Ishikawa (cell line): ENCODE measurements at regions not wholly inside any gene's neighbourhood (a gene's known extent, or its start where the extent isn't known, plus 50 kb on each side); places are given as distances from the start of the nearest gene placed in this dataset.

Experiments
- CEBPB ChIP-seq: IDR thresholded peaks from 2 replicates; pipeline ENCODE4 v1.6.1; 2012
- CREB1 ChIP-seq: IDR thresholded peaks from 2 replicates; pipeline ENCODE4 v1.6.1; 2012; ENCODE audit warnings: low read depth
- EGR1 ChIP-seq: IDR thresholded peaks from 2 replicates; pipeline ENCODE4 v1.6.1; 2012
- EP300 ChIP-seq: IDR thresholded peaks from 2 replicates; pipeline ENCODE4 v1.6.1; 2012; ENCODE audit warnings: borderline replicate concordance
- FOXM1 ChIP-seq: IDR thresholded peaks from 2 replicates; pipeline ENCODE4 v1.6.1; 2012; ENCODE audit warnings: low read depth, borderline replicate concordance
- MAX ChIP-seq: IDR thresholded peaks from 2 replicates; pipeline ENCODE4 v1.6.1; 2012
- NFIC ChIP-seq: IDR thresholded peaks from 2 replicates; pipeline ENCODE4 v1.6.1; 2012
- RAD21 ChIP-seq: IDR thresholded peaks from 2 replicates; pipeline ENCODE4 v1.6.1; 2012; ENCODE audit warnings: low read depth
- REST ChIP-seq: IDR thresholded peaks from 2 replicates; pipeline ENCODE4 v1.6.1; 2012; ENCODE audit warnings: low read depth, mild to moderate bottlenecking
- TAF1 ChIP-seq: IDR thresholded peaks from 2 replicates; pipeline ENCODE4 v1.6.1; 2012; ENCODE audit warnings: low read depth, mild to moderate bottlenecking
- TCF12 ChIP-seq: IDR thresholded peaks from 2 replicates; pipeline ENCODE4 v1.6.1; 2012; ENCODE audit warnings: low read depth
- TEAD4 ChIP-seq: IDR thresholded peaks from 2 replicates; pipeline ENCODE4 v1.6.1; 2012
- YY1 ChIP-seq: IDR thresholded peaks from 2 replicates; pipeline ENCODE4 v1.6.1; 2012; ENCODE audit warnings: low read depth
- ZBTB7A ChIP-seq: IDR thresholded peaks from 2 replicates; pipeline ENCODE4 v1.6.1; 2012; ENCODE audit warnings: low read depth
- TF ChIP-seq, protein P1 (sequence below): IDR thresholded peaks from 2 replicates; pipeline ENCODE4 v1.6.1; 2012

- TF ChIP-seq EP300 = no peak
- TF ChIP-seq MAX = no peak
- TF ChIP-seq EGR1 = no peak
- TF ChIP-seq REST = no peak
- TF ChIP-seq TEAD4 = no peak
- no peak for TF ChIP-seq ZBTB7A
- TF ChIP-seq, protein P1, sequence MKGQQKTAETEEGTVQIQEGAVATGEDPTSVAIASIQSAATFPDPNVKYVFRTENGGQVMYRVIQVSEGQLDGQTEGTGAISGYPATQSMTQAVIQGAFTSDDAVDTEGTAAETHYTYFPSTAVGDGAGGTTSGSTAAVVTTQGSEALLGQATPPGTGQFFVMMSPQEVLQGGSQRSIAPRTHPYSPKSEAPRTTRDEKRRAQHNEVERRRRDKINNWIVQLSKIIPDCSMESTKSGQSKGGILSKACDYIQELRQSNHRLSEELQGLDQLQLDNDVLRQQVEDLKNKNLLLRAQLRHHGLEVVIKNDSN = no peak
- TF ChIP-seq CREB1 = no peak
- no peak for TF ChIP-seq YY1
- no peak for TF ChIP-seq CEBPB
- TF ChIP-seq RAD21 = no peak
- no peak for TF ChIP-seq NFIC
- TF ChIP-seq TAF1 = no peak
- no peak for TF ChIP-seq TCF12
- TF ChIP-seq FOXM1 = no peak
These were observed 2198.1 kb upstream of the WWC1 start for GRCh38 chr5:166093312-166093711.

- TF ChIP-seq, protein P1 = no peak
- TF ChIP-seq NFIC (no peak), EGR1 (no peak), ZBTB7A (no peak), RAD21 (no peak), MAX (no peak)
These were observed 2188.5 kb upstream of the WWC1 start for GRCh38 chr5:166102947-166103346.

DNA sequence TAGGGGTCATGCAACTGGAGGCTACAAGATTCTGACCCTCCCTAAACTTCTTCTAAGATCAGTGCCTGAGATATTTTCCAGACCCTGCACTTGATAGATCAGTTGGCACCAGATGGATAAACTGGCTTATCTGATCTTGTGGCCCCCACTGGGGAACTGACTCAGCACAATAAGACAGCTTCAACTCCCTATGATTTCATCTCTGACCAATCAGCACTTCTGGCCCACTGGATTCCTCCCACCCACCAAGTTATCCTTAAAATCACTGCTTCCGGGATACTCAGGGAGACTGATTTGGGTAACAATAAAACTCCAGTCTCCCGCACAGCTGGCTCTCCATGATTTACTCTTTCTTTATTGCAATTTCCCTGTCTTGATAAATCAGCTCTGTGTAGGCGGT is 2180.4 kb upstream of the WWC1 start:
- no peak for TF ChIP-seq TAF1
- TF ChIP-seq MAX = no peak
- TF ChIP-seq EP300 = no peak
- TF ChIP-seq YY1 = no peak
- no peak for TF ChIP-seq EGR1
- no peak for TF ChIP-seq REST
- no peak for TF ChIP-seq RAD21
- no peak for TF ChIP-seq CEBPB
- TF ChIP-seq, protein P1 = no peak

GRCh38 chr5:166117072-166118066 is 2174.1 kb upstream of the WWC1 start:
- TF ChIP-seq NFIC = no peak
- no peak for TF ChIP-seq REST
- TF ChIP-seq TCF12 = no peak
- no peak for TF ChIP-seq CREB1
- no peak for TF ChIP-seq TEAD4
- TF ChIP-seq ZBTB7A = no peak
